Fibroblast of lung (primary cell): ENCODE measurements at regions not wholly inside any gene's neighbourhood (a gene's known extent, or its start where the extent isn't known, plus 50 kb on each side); places are given as distances from the start of the nearest gene placed in this dataset.

Experiments used
- EZH2 ChIP-seq: IDR thresholded peaks from 2 replicates; pipeline ENCODE4 v1.5.1; 2012; ENCODE audit warnings: low read length, control low read depth, mild to moderate bottlenecking; ENCODE audit errors: missing control alignments
- TF ChIP-seq, protein P1 (sequence below), 2 donors: IDR thresholded peaks in 1 of 2; conservative IDR thresholded peaks in 1 of 2; 1 replicate in 1 of 2; 2 replicates in 1 of 2; pipeline ENCODE4 v1.5.1; 2011 to 2012; ENCODE audit warnings: low read length in 2 of 2, control low read depth in 1 of 2, inconsistent platforms in 1 of 2, low read depth in 1 of 2, mild to moderate bottlenecking in 1 of 2

DNA sequence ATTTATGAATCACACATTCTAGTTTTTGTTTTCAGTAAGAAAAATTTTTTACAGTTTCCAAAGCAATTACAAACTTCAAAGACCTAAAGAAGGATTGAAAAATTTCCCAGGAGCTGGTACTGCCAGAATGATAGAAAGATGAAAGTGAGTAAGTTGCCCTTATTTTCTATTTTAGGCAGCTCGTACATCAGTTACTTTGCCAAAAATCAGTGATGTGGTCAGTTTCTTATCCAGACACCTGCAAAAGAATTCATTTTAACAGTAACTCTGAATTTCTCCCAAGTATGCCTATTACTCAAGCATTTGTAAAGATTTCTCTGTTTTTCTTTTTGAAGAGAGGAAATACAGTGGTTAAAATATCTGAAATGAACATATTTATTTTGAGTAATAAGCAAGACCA, 976.3 kb upstream of the RAG2 start:
- TF ChIP-seq, protein P1, sequence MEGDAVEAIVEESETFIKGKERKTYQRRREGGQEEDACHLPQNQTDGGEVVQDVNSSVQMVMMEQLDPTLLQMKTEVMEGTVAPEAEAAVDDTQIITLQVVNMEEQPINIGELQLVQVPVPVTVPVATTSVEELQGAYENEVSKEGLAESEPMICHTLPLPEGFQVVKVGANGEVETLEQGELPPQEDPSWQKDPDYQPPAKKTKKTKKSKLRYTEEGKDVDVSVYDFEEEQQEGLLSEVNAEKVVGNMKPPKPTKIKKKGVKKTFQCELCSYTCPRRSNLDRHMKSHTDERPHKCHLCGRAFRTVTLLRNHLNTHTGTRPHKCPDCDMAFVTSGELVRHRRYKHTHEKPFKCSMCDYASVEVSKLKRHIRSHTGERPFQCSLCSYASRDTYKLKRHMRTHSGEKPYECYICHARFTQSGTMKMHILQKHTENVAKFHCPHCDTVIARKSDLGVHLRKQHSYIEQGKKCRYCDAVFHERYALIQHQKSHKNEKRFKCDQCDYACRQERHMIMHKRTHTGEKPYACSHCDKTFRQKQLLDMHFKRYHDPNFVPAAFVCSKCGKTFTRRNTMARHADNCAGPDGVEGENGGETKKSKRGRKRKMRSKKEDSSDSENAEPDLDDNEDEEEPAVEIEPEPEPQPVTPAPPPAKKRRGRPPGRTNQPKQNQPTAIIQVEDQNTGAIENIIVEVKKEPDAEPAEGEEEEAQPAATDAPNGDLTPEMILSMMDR (conservative IDR thresholded peaks at IDR 0.05 in 1 of 2, IDR thresholded peaks at IDR 0.05 in 1 of 2; ENCODE audit: low read depth in 1 of 2, low read length in 2 of 2), result no peak
- no peak for TF ChIP-seq EZH2
